ENCODE measurements at regions not wholly inside any gene's neighbourhood (a gene's known extent, or its start where the extent isn't known, plus 50 kb on each side); places are given as distances from the start of the nearest gene placed in this dataset.

DNA sequence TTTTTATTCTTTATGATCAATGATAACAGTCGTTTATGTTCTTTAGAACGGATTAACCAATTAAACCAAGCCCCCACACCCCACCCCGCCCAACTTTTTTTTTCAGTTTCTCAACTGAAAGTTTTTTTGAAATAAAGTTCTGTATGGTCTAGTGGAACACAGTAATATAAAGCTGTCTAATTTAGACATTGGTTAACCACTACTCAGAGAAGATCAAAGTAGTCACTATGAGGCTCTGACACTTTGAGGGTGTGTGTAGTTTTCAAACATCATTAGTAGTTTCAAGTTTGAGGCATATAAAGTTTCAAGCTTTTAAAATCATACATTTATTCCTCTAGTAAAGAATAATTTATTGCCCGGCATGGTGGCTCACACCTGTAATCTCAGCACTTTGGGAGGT is 413.2 kb downstream of the EFNB2 start:
- CTCF ChIA-PET, result no interaction called here
- no peak overlapping the region for H3K56ac ChIP-seq (ENCODE audit: extremely low read depth, insufficient read depth, low read length)
- no peak overlapping the region for H3K4ac ChIP-seq (ENCODE audit: low read depth, low read length)
- no peak overlapping the region for H2AK9ac ChIP-seq (replicated peaks; ENCODE audit: low read depth, low read length, poor library complexity)
- no peak overlapping the region for H3K27ac ChIP-seq (ENCODE audit: insufficient read depth, low read length)
- H3K14ac ChIP-seq (replicated peaks; ENCODE audit: low read depth, low read length), result no peak overlapping the region
- H3K27me3 ChIP-seq (ENCODE audit: control insufficient read depth, insufficient read depth, low read length), result no peaks in the 10 kb centered on the region
- no peak overlapping the region for H2AFZ ChIP-seq (replicated peaks; ENCODE audit: low read length, poor library complexity)
- dilution Hi-C loops (cut with HindIII; ENCODE audit: low sequenced_read_pairs, unreplicated experiment) (no loop called here), in situ Hi-C loops (cut with MboI; ENCODE audit: low sequenced_read_pairs) (no loop called here), intact Hi-C loops (cut with micrococcal nuclease) (no loop called here)
- no peak overlapping the region for H3K23ac ChIP-seq (ENCODE audit: low read depth, low read length)
- no peak overlapping the region for H2BK120ac ChIP-seq (ENCODE audit: low read depth, low read length)
- no peaks in the 10 kb centered on the region for H3K9me3 ChIP-seq (ENCODE audit: control insufficient read depth, insufficient read depth, low read length)
- no TSS peak for BruUV-seq (replicated peaks)
- H4K91ac ChIP-seq (ENCODE audit: insufficient read depth, low read depth, low read length), result no peak overlapping the region
- TF ChIP-seq NFE2L2 (IDR thresholded peaks at IDR 0.05; ENCODE audit: low read depth, low read length), result no peak
- no peak for TF ChIP-seq POLR2A (IDR thresholded peaks at IDR 0.05; ENCODE audit: low read depth, low read length)
- TF ChIP-seq CEBPB (IDR thresholded peaks at IDR 0.05; ENCODE audit: low read depth, low read length), result no peak
- TF ChIP-seq BHLHE40 (IDR thresholded peaks at IDR 0.05; ENCODE audit: low read depth, low read length), result no peak
- no peak for TF ChIP-seq RCOR1 (IDR thresholded peaks at IDR 0.05; ENCODE audit: insufficient replicate concordance, low read length)
- no peak for TF ChIP-seq MAZ (IDR thresholded peaks at IDR 0.05; ENCODE audit: borderline replicate concordance, low read depth, low read length)
- TF ChIP-seq RAD21 (IDR thresholded peaks at IDR 0.05; ENCODE audit: low read length), result no peak
- TF ChIP-seq MXI1 (IDR thresholded peaks at IDR 0.05; ENCODE audit: borderline replicate concordance, low read depth, low read length), result no peak
- TF ChIP-seq SMC3 (IDR thresholded peaks at IDR 0.05; ENCODE audit: low read depth, low read length), result no peak
- TF ChIP-seq, protein P1, sequence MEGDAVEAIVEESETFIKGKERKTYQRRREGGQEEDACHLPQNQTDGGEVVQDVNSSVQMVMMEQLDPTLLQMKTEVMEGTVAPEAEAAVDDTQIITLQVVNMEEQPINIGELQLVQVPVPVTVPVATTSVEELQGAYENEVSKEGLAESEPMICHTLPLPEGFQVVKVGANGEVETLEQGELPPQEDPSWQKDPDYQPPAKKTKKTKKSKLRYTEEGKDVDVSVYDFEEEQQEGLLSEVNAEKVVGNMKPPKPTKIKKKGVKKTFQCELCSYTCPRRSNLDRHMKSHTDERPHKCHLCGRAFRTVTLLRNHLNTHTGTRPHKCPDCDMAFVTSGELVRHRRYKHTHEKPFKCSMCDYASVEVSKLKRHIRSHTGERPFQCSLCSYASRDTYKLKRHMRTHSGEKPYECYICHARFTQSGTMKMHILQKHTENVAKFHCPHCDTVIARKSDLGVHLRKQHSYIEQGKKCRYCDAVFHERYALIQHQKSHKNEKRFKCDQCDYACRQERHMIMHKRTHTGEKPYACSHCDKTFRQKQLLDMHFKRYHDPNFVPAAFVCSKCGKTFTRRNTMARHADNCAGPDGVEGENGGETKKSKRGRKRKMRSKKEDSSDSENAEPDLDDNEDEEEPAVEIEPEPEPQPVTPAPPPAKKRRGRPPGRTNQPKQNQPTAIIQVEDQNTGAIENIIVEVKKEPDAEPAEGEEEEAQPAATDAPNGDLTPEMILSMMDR (conservative IDR thresholded peaks at IDR 0.05; ENCODE audit: low read depth, low read length), result no peak
- no peak for TF ChIP-seq CHD1 (IDR thresholded peaks at IDR 0.05; ENCODE audit: low read depth, low read length)
- TF ChIP-seq FOS (IDR thresholded peaks at IDR 0.05; ENCODE audit: low read depth, low read length), result no peak
- TF ChIP-seq, protein P2, sequence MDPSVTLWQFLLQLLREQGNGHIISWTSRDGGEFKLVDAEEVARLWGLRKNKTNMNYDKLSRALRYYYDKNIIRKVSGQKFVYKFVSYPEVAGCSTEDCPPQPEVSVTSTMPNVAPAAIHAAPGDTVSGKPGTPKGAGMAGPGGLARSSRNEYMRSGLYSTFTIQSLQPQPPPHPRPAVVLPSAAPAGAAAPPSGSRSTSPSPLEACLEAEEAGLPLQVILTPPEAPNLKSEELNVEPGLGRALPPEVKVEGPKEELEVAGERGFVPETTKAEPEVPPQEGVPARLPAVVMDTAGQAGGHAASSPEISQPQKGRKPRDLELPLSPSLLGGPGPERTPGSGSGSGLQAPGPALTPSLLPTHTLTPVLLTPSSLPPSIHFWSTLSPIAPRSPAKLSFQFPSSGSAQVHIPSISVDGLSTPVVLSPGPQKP (IDR thresholded peaks at IDR 0.05; ENCODE audit: borderline replicate concordance, low read depth, low read length), result no peak
- TF ChIP-seq RFX5 (IDR thresholded peaks at IDR 0.05; ENCODE audit: low read depth, low read length), result no peak
- no peak for TF ChIP-seq USF2 (IDR thresholded peaks at IDR 0.05; ENCODE audit: low read depth, low read length)
- TF ChIP-seq MAFK (IDR thresholded peaks at IDR 0.05; ENCODE audit: low read depth, low read length), result no peak
- no peak overlapping the region for H2AK5ac ChIP-seq (ENCODE audit: low read depth, low read length)
- no peak overlapping the region for H4K5ac ChIP-seq (ENCODE audit: low read depth, low read length)
- no peak overlapping the region for H3K9ac ChIP-seq (ENCODE audit: low read depth, low read length)
- H4K8ac ChIP-seq (ENCODE audit: low read depth in 2 of 2, low read length in 2 of 2), result no peak overlapping the region
- POLR2A ChIA-PET (ENCODE audit: unreplicated experiment), result interaction anchor here (0.6 kb wide), 1 partner anchor 34 kb away, joined by 3 read pairs; no protein-coding TSS in a partner anchor
- no peak overlapping the region for H2BK5ac ChIP-seq (ENCODE audit: low read depth, low read length, poor library complexity, severe bottlenecking)
- no peak for ATAC-seq (ENCODE audit: low read depth)
- WGBS, 2 experiments (ENCODE audit: extremely low coverage in 2 of 2, insufficient read length in 1 of 2), result no CpG with 5 or more reads among the region's 4 CpGs
- no peak overlapping the region for H3K4me3 ChIP-seq (ENCODE audit: insufficient read depth, low read depth, low read length)
- peaks cover 2% of the 10 kb centered on the region; the same call in 1 of the 2 replicates for H3K4me1 ChIP-seq (ENCODE audit: control insufficient read depth, insufficient read depth, low read length)
- H4K20me1 ChIP-seq (ENCODE audit: insufficient read depth, low read length), result no peaks in the 10 kb centered on the region
- H2BK15ac ChIP-seq (ENCODE audit: low read depth, low read length), result no peak overlapping the region
- DNase-seq, result no peak
- no peak overlapping the region for H2BK20ac ChIP-seq (ENCODE audit: low read depth, low read length)
- H3K79me1 ChIP-seq (ENCODE audit: low read depth in 1 of 2, low read length in 2 of 2), result no peaks in the 10 kb centered on the region
- H3K9me1 ChIP-seq (ENCODE audit: insufficient read depth, low read length), result no peaks in the 10 kb centered on the region; the same call in 1 of the 2 replicates
- no peaks in the 10 kb centered on the region for H3K36me3 ChIP-seq (ENCODE audit: control insufficient read depth, insufficient read depth, low read length)
- no peak overlapping the region for H3K4me2 ChIP-seq (ENCODE audit: low read depth, low read length)
- H3K18ac ChIP-seq (ENCODE audit: low read depth, low read length), result no peak overlapping the region

All from IMR-90 (cell line).